ENCODE measurements at regions not wholly inside any gene's neighbourhood (a gene's known extent, or its start where the extent isn't known, plus 50 kb on each side); places are given as distances from the start of the nearest gene placed in this dataset.
A peak's percentile ranks its signal among the peaks of the same experiment; 100 is the strongest.

DNA sequence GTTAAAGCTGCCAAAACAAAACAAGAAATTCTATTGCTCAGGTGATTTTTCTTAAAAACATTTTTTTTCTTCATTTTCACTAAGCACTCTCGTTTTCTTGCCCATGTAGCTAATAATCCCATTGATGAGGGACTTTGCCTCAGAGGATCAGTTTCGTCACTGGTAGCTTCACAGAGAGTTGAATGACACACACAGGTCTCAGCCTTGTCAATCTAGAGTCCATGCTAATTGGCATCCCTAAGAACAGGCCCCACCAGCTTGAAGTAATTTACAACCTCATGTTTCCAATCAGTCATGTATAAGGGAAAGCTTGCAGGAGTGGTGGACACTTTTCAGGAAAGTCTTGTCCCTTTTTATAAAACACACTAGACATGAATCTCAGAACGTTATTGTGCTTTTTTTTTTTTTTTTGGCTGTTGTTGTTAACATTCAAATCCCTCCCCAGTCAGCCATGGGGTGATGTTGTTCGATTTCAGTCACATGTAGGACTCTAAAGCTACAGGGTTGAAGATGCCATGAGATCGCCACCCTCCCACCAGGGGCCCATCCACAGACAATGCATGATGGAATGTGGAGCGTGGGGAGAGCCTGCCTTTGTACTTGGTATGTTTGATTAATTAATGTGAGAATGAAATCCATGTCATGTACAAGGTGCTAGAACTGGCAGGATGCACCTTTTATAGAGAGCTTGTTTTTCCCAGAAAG is 232.4 kb upstream of the FZD8 start:
- H3K27ac ChIP-seq (ENCODE audit: low read depth, low read length) = no peak overlapping the region
- H2BK120ac ChIP-seq (replicated peaks; ENCODE audit: low read depth, low read length) = no peak overlapping the region
- FAIRE-seq (peak; percentile 36), DNase-seq (ENCODE audit: low read depth in 1 of 2, low spot score in 2 of 2) (no peak)
- H3K27me3 ChIP-seq (replicated peaks in 1 of 4; ENCODE audit: control insufficient read depth in 3 of 4, extremely low read depth in 1 of 4, insufficient read depth in 3 of 4, low read length in 3 of 4) = peaks cover 0 to 8% (median 4%) of the 10 kb centered on the region in 4 experiments; a peak in 5 of 7 replicates
- peak overlapping the region in 1 of 2 experiments; percentile 32; a peak in 2 of 4 replicates for H3K4me2 ChIP-seq (ENCODE audit: insufficient read depth in 1 of 2, low read depth in 2 of 2, low read length in 2 of 2)
- no peak overlapping the region for H3K4ac ChIP-seq (replicated peaks; ENCODE audit: insufficient read length, low read depth, low read length)
- H3K79me1 ChIP-seq (ENCODE audit: low read depth, low read length) = no peaks in the 10 kb centered on the region
- peak overlapping the region; percentile 66; the same call in 1 of the 2 replicates for H2AK5ac ChIP-seq (ENCODE audit: low read depth, low read length)
- no peaks in the 10 kb centered on the region for H3K36me3 ChIP-seq (ENCODE audit: control insufficient read depth in 2 of 4, insufficient read depth in 4 of 4, low read length in 3 of 4)
- 0 out of 2 replicates have a peak overlapping the region, but pooled peaks have one; percentile 53 for H2BK12ac ChIP-seq (ENCODE audit: low read depth, low read length)
- H3K79me2 ChIP-seq (ENCODE audit: control insufficient read depth in 1 of 2, insufficient read depth in 2 of 2, low read length in 2 of 2) = no peaks in the 10 kb centered on the region
- no peak overlapping the region for H4K8ac ChIP-seq (ENCODE audit: extremely low read depth, insufficient read depth, low read length)
- H3K9me3 ChIP-seq (ENCODE audit: insufficient read depth in 2 of 2, low read depth in 1 of 2, low read length in 1 of 2) = no peaks in the 10 kb centered on the region
- H3K9ac ChIP-seq (replicated peaks in 1 of 4; ENCODE audit: extremely low read depth in 1 of 4, low read depth in 3 of 4, low read length in 3 of 4) = no peak overlapping the region
- no peak overlapping the region for H4K5ac ChIP-seq (ENCODE audit: insufficient read length, low read depth, low read length)
- no peak overlapping the region for H2BK15ac ChIP-seq (ENCODE audit: low read length)
- H2AFZ ChIP-seq (ENCODE audit: low read length) = no peak overlapping the region
- ChIA-PET CTCF (ENCODE audit: partially characterized antibody) (interaction anchor here (0.6 to 2.6 kb wide), 10 partner anchors 9 to 851 kb away, joined by 3 to 8 read pairs (median 3); no protein-coding TSS in a partner anchor), POLR2A (ENCODE audit: partially characterized antibody) (interaction anchor here (1.0 kb wide), 1 partner anchor 205 kb away, joined by 3 read pairs; no protein-coding TSS in a partner anchor)
- H3K23ac ChIP-seq (ENCODE audit: insufficient read length) = no peak overlapping the region
- H4K91ac ChIP-seq (replicated peaks; ENCODE audit: insufficient read length, low read length) = no peak overlapping the region
- no peak overlapping the region for H2BK20ac ChIP-seq (ENCODE audit: low read length)
- peak overlapping the region; percentile 7; the same call in 1 of the 2 replicates for H3K18ac ChIP-seq (ENCODE audit: extremely low read depth, low read length)
- no peaks in the 10 kb centered on the region for H3K23me2 ChIP-seq (ENCODE audit: low read depth, low read length)
- no peak overlapping the region for H3K56ac ChIP-seq (replicated peaks; ENCODE audit: insufficient read length, low read depth, low read length)
- H3K4me3 ChIP-seq (ENCODE audit: extremely low read depth in 1 of 4, insufficient read depth in 2 of 4, low read depth in 3 of 4, low read length in 4 of 4) = no peak overlapping the region; a peak in 1 of 8 replicates
- no peak overlapping the region for H2BK5ac ChIP-seq (ENCODE audit: low read depth, low read length)
- no peaks in the 10 kb centered on the region for H4K20me1 ChIP-seq (replicated peaks in 1 of 2; ENCODE audit: control insufficient read depth in 1 of 2, insufficient read depth in 2 of 2, low read length in 2 of 2)
- peaks cover 4 to 25% (median 20%) of the 10 kb centered on the region in 4 experiments; a peak in 6 of 7 replicates for H3K4me1 ChIP-seq (replicated peaks in 1 of 4; ENCODE audit: control insufficient read depth in 3 of 4, insufficient read depth in 4 of 4, low read length in 3 of 4)
- no peak for TF ChIP-seq EP300 (IDR thresholded peaks at IDR 0.05; ENCODE audit: borderline replicate concordance in 1 of 2, low read depth in 2 of 2, low read length in 2 of 2)
- TF ChIP-seq, protein P1, sequence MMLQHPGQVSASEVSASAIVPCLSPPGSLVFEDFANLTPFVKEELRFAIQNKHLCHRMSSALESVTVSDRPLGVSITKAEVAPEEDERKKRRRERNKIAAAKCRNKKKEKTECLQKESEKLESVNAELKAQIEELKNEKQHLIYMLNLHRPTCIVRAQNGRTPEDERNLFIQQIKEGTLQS (IDR thresholded peaks at IDR 0.05; ENCODE audit: insufficient read depth, low read depth, low read length) = no peak
- WGBS, 2 experiments (ENCODE audit: extremely low coverage in 1 of 2, insufficient coverage in 1 of 2, insufficient read length in 1 of 2, insufficient replicate concordance in 2 of 2, low coverage in 1 of 2, low lambda C conversion rate in 2 of 2, missing lambda C conversion rate in 1 of 2) = 70% methylated on average over 6 of the region's 6 CpGs; no CpG with 5 or more reads in 1 of the 2 experiments
- no peak overlapping the region for H3K14ac ChIP-seq (ENCODE audit: insufficient read length)
